PC-9 (cell line): ENCODE measurements at regions not wholly inside any gene's neighbourhood (a gene's known extent, or its start where the extent isn't known, plus 50 kb on each side); places are given as distances from the start of the nearest gene placed in this dataset.

Experiments
- BruUV-seq: library from RNA; stranded (reverse); fragments of 400-500 nt; replicated peaks from 2 replicates; lab custom pipeline; 2021; lab: Mats Ljungman, UMichigan
- CTCF ChIA-PET: fragments of 300-600 bp; sonication (Branson Sonifier 250); formaldehyde crosslinking; loops from one replicate; lab custom pipeline; 2022; ENCODE audit warnings: antibody characterized with exemption; lab: Charles Lee
- POLR2A ChIA-PET: fragments of 300-600 bp; sonication (Branson Sonifier 250); formaldehyde crosslinking; loops from one replicate; lab custom pipeline; 2022; ENCODE audit warnings: antibody characterized with exemption; ENCODE audit not compliant: unreplicated experiment; lab: Charles Lee
- DNase-seq, 2 experiments: peaks; one replicate each; pipeline versions ENCODE4 v3.0.0 to v3.0.0-alpha.2; 2015 to 2022; ENCODE audit warnings: mixed read lengths in 1 of 2
- H2AFZ ChIP-seq: fragments of 200-600 bp; sonication (generic); 2 replicates; pipeline ENCODE4 v1.8.1; 2017; ENCODE audit warnings: antibody characterized with exemption
- H3F3A ChIP-seq: fragments of 200-600 bp; sonication (generic); 2 replicates; pipeline ENCODE4 v1.8.1; 2017; ENCODE audit warnings: antibody characterized with exemption, mild to moderate bottlenecking, low read depth; ENCODE audit not compliant: insufficient read depth
- H3K27ac ChIP-seq: fragments of 200-600 bp; sonication (generic); 2 replicates; pipeline ENCODE4 v1.6.1; 2016; ENCODE audit warnings: mixed run types
- H3K27me3 ChIP-seq: fragments of 200-600 bp; sonication (generic); 2 replicates; pipeline ENCODE4 v1.6.1; 2016; ENCODE audit warnings: low read depth, mixed run types; ENCODE audit not compliant: insufficient read depth
- H3K36me3 ChIP-seq: fragments of 200-600 bp; sonication (generic); 2 replicates; pipeline ENCODE4 v1.6.1; 2016; ENCODE audit warnings: low read depth, mixed run types
- H3K4me1 ChIP-seq: fragments of 200-600 bp; sonication (generic); replicated peaks from 2 replicates; pipeline ENCODE4 v1.6.1; 2016; ENCODE audit warnings: mixed run types; ENCODE audit not compliant: insufficient read depth
- H3K4me2 ChIP-seq: fragments of 200-600 bp; sonication (generic); 2 replicates; pipeline ENCODE4 v1.6.1; 2017; ENCODE audit warnings: mixed run types
- H3K4me3 ChIP-seq: fragments of 200-600 bp; sonication (generic); 2 replicates; pipeline ENCODE4 v1.6.1; 2016; ENCODE audit warnings: mixed run types
- H3K79me2 ChIP-seq: fragments of 200-600 bp; sonication (generic); 2 replicates; pipeline ENCODE4 v1.6.1; 2017; ENCODE audit warnings: low read depth, mixed run types
- H3K9me2 ChIP-seq: fragments of 200-600 bp; sonication (generic); 2 replicates; pipeline ENCODE4 v1.8.1; 2017; ENCODE audit warnings: mild to moderate bottlenecking; ENCODE audit not compliant: insufficient read depth
- H3K9me3 ChIP-seq: fragments of 200-600 bp; sonication (generic); 2 replicates; pipeline ENCODE4 v1.8.1; 2016; ENCODE audit warnings: low read depth; ENCODE audit not compliant: insufficient read depth
- H4K20me1 ChIP-seq: fragments of 200-600 bp; sonication (generic); 2 replicates; pipeline ENCODE4 v1.8.1; 2017; ENCODE audit not compliant: insufficient read depth
- CTCF ChIP-seq: fragments of 200-600 bp; sonication (generic); conservative IDR thresholded peaks from 2 replicates; pipeline ENCODE4 v1.6.1; 2017; ENCODE audit warnings: mixed run types, antibody characterized with exemption, mild to moderate bottlenecking, moderate library complexity
- EZH2 ChIP-seq: fragments of 200-600 bp; sonication (generic); IDR thresholded peaks from 2 replicates; pipeline ENCODE4 v1.8.0; 2017; ENCODE audit warnings: antibody characterized with exemption, low read depth
- intact Hi-C: fragments of 100-400 bp; cut with micrococcal nuclease; formaldehyde crosslinking; loops from one replicate; pipeline ENCODE4 v1.10.0; 2022; ENCODE audit not compliant: unreplicated experiment

DNA sequence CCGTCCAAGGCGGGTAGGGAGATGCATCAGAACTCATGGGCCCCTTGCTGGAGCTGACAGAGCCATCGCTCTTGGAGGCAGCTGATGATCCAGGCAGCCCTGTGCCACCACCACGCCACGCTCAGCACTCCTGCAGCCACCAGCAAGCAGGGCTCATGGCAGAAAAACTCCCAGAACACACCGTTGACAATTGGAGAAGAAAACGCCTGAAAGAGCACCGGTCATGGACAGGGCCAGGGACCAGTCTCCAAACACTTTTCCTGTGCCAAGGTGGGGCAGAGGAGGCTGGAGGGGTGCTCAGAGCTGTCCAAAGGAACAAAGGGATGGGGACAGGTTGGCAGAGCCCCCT, 132.2 kb downstream of the FOXL1 start:
- no peaks in the 10 kb centered on the region for H3K9me3 ChIP-seq
- TF ChIP-seq CTCF: no peak
- BruUV-seq: no TSS peak
- no peaks in the 10 kb centered on the region for H4K20me1 ChIP-seq
- POLR2A ChIA-PET: no interaction called here
- H3K27ac ChIP-seq: no peak overlapping the region
- H3K4me2 ChIP-seq: no peak overlapping the region
- H3K36me3 ChIP-seq: no peaks in the 10 kb centered on the region
- H3K79me2 ChIP-seq: no peaks in the 10 kb centered on the region
- intact Hi-C loops: no loop called here
- no peaks in the 10 kb centered on the region for H3K4me1 ChIP-seq
- DNase-seq: no peak
- CTCF ChIA-PET: no interaction called here
- no peaks in the 10 kb centered on the region for H3F3A ChIP-seq
- peaks cover 80% of the 10 kb centered on the region for H3K27me3 ChIP-seq
- H3K4me3 ChIP-seq: no peak overlapping the region
- H2AFZ ChIP-seq: no peak overlapping the region
- H3K9me2 ChIP-seq: no peaks in the 10 kb centered on the region

DNA sequence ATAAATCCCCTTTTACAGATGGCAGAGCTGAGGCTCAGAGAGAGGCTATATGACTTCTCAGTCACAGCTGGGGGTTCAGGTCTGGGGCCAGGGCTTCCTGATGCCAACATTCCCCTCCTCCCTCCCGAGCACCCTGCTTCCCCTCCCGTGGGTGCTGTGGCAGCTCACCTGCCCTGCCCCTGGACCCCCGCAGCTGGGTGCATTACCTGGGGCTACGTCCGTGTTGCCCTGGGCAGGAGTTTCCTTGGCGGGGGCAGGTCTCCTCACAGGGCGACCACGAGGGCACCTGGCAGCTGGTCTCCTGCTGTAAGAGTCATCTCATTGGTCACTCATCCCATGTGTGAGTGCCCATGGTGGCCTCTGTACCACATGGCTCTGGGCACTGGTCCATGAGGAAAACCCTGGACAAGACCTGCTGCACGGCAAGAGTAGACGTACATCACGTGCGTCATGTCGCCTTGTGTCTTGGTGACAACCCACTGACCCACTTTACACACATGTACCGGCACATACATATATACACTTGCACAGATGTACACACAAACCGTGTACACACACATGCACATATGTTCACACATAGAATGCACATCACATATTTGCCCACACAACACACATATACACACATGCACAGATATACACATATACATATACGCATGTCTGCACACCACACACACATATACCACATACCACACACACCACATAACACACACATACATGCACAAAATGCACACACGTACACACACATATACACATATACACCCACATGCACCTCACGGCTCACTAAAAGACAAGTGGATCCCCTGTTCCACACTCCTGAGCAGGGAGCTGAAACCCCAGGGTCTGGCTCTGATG, 134.0 kb downstream of the FOXL1 start:
- no peaks in the 10 kb centered on the region for H4K20me1 ChIP-seq
- H3K9me2 ChIP-seq: no peaks in the 10 kb centered on the region
- no peaks in the 10 kb centered on the region for H3K4me1 ChIP-seq
- intact Hi-C loops: no loop called here
- TF ChIP-seq CTCF: no peak
- TF ChIP-seq EZH2: no peak
- no peak overlapping the region for H2AFZ ChIP-seq
- DNase-seq: no peak
- no peaks in the 10 kb centered on the region for H3K36me3 ChIP-seq
- H3K27me3 ChIP-seq: peaks cover 87% of the 10 kb centered on the region
- no peaks in the 10 kb centered on the region for H3F3A ChIP-seq
- ChIA-PET CTCF (no interaction called here), POLR2A (no interaction called here)
- BruUV-seq: no TSS peak
- H3K9me3 ChIP-seq: no peaks in the 10 kb centered on the region
- H3K27ac ChIP-seq: no peak overlapping the region
- H3K4me3 ChIP-seq: no peak overlapping the region
- H3K79me2 ChIP-seq: no peaks in the 10 kb centered on the region
- H3K4me2 ChIP-seq: no peak overlapping the region

- H3K79me2 ChIP-seq: no peaks in the 10 kb centered on the region
- no peaks in the 10 kb centered on the region for H3K9me2 ChIP-seq
- H3K4me2 ChIP-seq: no peak overlapping the region
- no TSS peak for BruUV-seq
- no peaks in the 10 kb centered on the region for H3F3A ChIP-seq
- no peaks in the 10 kb centered on the region for H3K9me3 ChIP-seq
- H3K4me3 ChIP-seq: no peak overlapping the region
- H3K27me3 ChIP-seq: peaks cover 87% of the 10 kb centered on the region
- no peak for DNase-seq
- POLR2A ChIA-PET: no interaction called here
- no peak for TF ChIP-seq EZH2
- no peak for TF ChIP-seq CTCF
- H3K4me1 ChIP-seq: no peaks in the 10 kb centered on the region
- H3K27ac ChIP-seq: no peak overlapping the region
- H2AFZ ChIP-seq: no peak overlapping the region
- no peaks in the 10 kb centered on the region for H4K20me1 ChIP-seq
- intact Hi-C loops: no loop called here
- H3K36me3 ChIP-seq: no peaks in the 10 kb centered on the region
- CTCF ChIA-PET: no interaction called here
These were observed 134.8 kb downstream of the FOXL1 start for GRCh38 chr16:86713021-86713631.
